ENCODE measurements at regions not wholly inside any gene's neighbourhood (a gene's known extent, or its start where the extent isn't known, plus 50 kb on each side); places are given as distances from the start of the nearest gene placed in this dataset.

DNA sequence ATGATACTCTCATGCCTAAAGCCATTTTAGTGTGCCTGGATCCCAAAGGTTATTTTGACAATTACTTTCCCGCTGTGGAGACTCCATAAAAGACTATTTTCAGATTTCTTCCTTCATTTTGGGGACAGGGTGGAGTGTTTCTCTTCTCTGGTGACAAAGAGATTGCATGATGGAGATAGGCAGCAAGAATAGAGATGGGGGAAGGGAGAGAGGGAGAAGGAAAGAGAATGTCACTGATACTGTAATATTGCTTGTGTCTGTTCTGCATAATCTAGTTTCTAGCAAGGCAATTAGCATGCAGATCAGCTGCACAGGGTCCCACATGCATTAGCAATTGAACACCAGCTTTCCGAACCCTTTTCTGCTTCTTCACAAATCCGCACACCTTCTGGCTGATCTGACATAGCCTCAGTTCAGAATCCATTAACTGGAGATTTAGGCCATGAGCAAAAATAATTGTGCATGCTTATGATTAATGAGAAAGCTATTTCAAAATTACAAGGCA is 222.4 kb downstream of the OXSM start:
- no peak for DNase-seq (ENCODE audit: low spot score)
- Histone ChIP-seq H3K79me2 (ENCODE audit: insufficient read depth, low read length) (no peaks in the 10 kb centered on the region), H3K9ac (ENCODE audit: insufficient read depth, low read depth, low read length) (no peak overlapping the region), H3K36me3 (replicated peaks in 1 of 2; ENCODE audit: control insufficient read depth in 1 of 2, insufficient read depth in 2 of 2, low read length in 2 of 2) (no peaks in the 10 kb centered on the region), H3K4me1 (ENCODE audit: insufficient read depth, low read length) (no peaks in the 10 kb centered on the region), H2AFZ (ENCODE audit: low read length) (no peak overlapping the region), H3K27me3 (ENCODE audit: control insufficient read depth in 1 of 2, insufficient read depth in 2 of 2, low read length in 2 of 2) (no peaks in the 10 kb centered on the region; a peak in 1 of 5 replicates), H3K4me3 (replicated peaks in 1 of 3; ENCODE audit: insufficient read depth in 1 of 3, low read depth in 2 of 3, low read length in 3 of 3) (no peak overlapping the region), H3K9me3 (ENCODE audit: low read length) (peaks cover 30% of the 10 kb centered on the region; the same call in 1 of the 2 replicates), H3K27ac (ENCODE audit: extremely low read length, insufficient read depth, low read length) (no peak overlapping the region), H4K20me1 (ENCODE audit: insufficient read depth, low read length) (no peaks in the 10 kb centered on the region), H3K4me2 (ENCODE audit: low read depth, low read length) (no peak overlapping the region)
- TF ChIP-seq ZFYVE20 (CRISPR knock-in tag; IDR thresholded peaks at IDR 0.05; ENCODE audit: borderline replicate concordance, low read depth) (no peak), ZNF557 (CRISPR knock-in tag; IDR thresholded peaks at IDR 0.05) (no peak), ZNF652 (CRISPR knock-in tag; IDR thresholded peaks at IDR 0.05; ENCODE audit: borderline replicate concordance, low read depth) (no peak), ZSCAN20 (CRISPR knock-in tag; IDR thresholded peaks at IDR 0.05; ENCODE audit: borderline replicate concordance) (no peak), RCOR2 (CRISPR knock-in tag; IDR thresholded peaks at IDR 0.05) (no peak), ZNF207 (IDR thresholded peaks at IDR 0.05; ENCODE audit: borderline replicate concordance) (no peak), SUZ12 (IDR thresholded peaks at IDR 0.05; ENCODE audit: low read depth, low read length) (no peak), JUNB (CRISPR knock-in tag; IDR thresholded peaks at IDR 0.05; ENCODE audit: borderline replicate concordance) (no peak), ZNF20 (CRISPR knock-in tag; IDR thresholded peaks at IDR 0.05) (no peak), ZNF431 (CRISPR knock-in tag; IDR thresholded peaks at IDR 0.05; ENCODE audit: borderline replicate concordance, low read depth) (no peak), CC2D1A (CRISPR knock-in tag; IDR thresholded peaks at IDR 0.05) (no peak), MAFK (conservative IDR thresholded peaks at IDR 0.05 in 1 of 2, IDR thresholded peaks at IDR 0.05 in 1 of 2; ENCODE audit: low read length in 2 of 2) (no peak), GATA4 (IDR thresholded peaks at IDR 0.05; ENCODE audit: borderline replicate concordance, low read depth) (no peak)
- TF ChIP-seq, protein P1, sequence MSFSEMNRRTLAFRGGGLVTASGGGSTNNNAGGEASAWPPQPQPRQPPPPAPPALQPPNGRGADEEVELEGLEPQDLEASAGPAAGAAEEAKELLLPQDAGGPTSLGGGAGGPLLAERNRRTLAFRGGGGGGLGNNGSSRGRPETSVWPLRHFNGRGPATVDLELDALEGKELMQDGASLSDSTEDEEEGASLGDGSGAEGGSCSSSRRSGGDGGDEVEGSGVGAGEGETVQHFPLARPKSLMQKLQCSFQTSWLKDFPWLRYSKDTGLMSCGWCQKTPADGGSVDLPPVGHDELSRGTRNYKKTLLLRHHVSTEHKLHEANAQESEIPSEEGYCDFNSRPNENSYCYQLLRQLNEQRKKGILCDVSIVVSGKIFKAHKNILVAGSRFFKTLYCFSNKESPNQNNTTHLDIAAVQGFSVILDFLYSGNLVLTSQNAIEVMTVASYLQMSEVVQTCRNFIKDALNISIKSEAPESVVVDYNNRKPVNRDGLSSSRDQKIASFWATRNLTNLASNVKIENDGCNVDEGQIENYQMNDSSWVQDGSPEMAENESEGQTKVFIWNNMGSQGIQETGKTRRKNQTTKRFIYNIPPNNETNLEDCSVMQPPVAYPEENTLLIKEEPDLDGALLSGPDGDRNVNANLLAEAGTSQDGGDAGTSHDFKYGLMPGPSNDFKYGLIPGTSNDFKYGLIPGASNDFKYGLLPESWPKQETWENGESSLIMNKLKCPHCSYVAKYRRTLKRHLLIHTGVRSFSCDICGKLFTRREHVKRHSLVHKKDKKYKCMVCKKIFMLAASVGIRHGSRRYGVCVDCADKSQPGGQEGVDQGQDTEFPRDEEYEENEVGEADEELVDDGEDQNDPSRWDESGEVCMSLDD (CRISPR knock-in tag; IDR thresholded peaks at IDR 0.05; ENCODE audit: borderline replicate concordance) = no peak
- intact Hi-C loops (cut with micrococcal nuclease; ENCODE audit: unreplicated experiment) (no loop called here), in situ Hi-C loops (cut with HindIII; ENCODE audit: extremely low pct_ligation_motif_present, low pct_unique_long_range_greater_than_20kb) (no loop called here)
- POLR2A ChIA-PET = no interaction called here
- no peak for FAIRE-seq
- CTCF ChIA-PET (ENCODE audit: low intra/inter-chr PET ratio, low total read pairs) = no interaction called here
- no TSS peak for BruUV-seq (replicated peaks)
- no peak for ATAC-seq
- 18% methylated on average over 3 of the region's 3 CpGs for WGBS (ENCODE audit: low lambda C conversion rate)

All from HepG2 (cell line).